Liver (tissue), 8 donors: ENCODE measurements at regions not wholly inside any gene's neighbourhood (a gene's known extent, or its start where the extent isn't known, plus 50 kb on each side); places are given as distances from the start of the nearest gene placed in this dataset.

ENCODE experiments used
- DNase-seq: peaks from one replicate; pipeline ENCODE4 v3.0.0-alpha.2; 2017; ENCODE audit warnings: low spot score
- H3K27ac ChIP-seq, 2 donors: one replicate each; pipeline ENCODE4 v1.7.0; 2013; ENCODE audit warnings: inconsistent platforms in 2 of 2, low read length in 2 of 2, control low read depth in 1 of 2, low read depth in 1 of 2, mild to moderate bottlenecking in 1 of 2
- H3K27me3 ChIP-seq, 4 donors: one replicate each; pipeline versions ENCODE4 v1.6.1 to v1.7.0; 2013; ENCODE audit warnings: low read length in 3 of 4, inconsistent platforms in 1 of 4, mild to moderate bottlenecking in 1 of 4, moderate library complexity in 1 of 4; ENCODE audit not compliant: control insufficient read depth in 4 of 4, insufficient read depth in 4 of 4
- H3K36me3 ChIP-seq, 4 donors: one replicate each; pipeline versions ENCODE4 v1.6.1 to v1.7.0; 2013; ENCODE audit warnings: low read length in 3 of 4, mild to moderate bottlenecking in 3 of 4, low read depth in 1 of 4, moderate library complexity in 1 of 4; ENCODE audit not compliant: control insufficient read depth in 4 of 4, insufficient read depth in 3 of 4
- H3K4me1 ChIP-seq, 4 donors: one replicate each; pipeline versions ENCODE4 v1.6.1 to v1.7.0; 2013; ENCODE audit warnings: low read length in 3 of 4, mild to moderate bottlenecking in 3 of 4, moderate library complexity in 1 of 4; ENCODE audit not compliant: control insufficient read depth in 4 of 4, insufficient read depth in 4 of 4
- H3K4me3 ChIP-seq, 3 donors: one replicate each; pipeline versions ENCODE4 v1.6.1 to v1.7.0; 2013; ENCODE audit warnings: low read length in 3 of 3, control low read depth in 1 of 3, low read depth in 1 of 3, mild to moderate bottlenecking in 1 of 3
- H3K9ac ChIP-seq, 2 donors: one replicate each; pipeline ENCODE4 v1.7.0; 2013; ENCODE audit warnings: low read length in 2 of 2, mild to moderate bottlenecking in 2 of 2, moderate library complexity in 2 of 2, control low read depth in 1 of 2, low read depth in 1 of 2
- H3K9me3 ChIP-seq, 4 donors: one replicate each; pipeline versions ENCODE4 v1.6.1 to v1.7.0; 2013; ENCODE audit warnings: low read length in 3 of 4; ENCODE audit not compliant: control insufficient read depth in 4 of 4
- EGR1 ChIP-seq, 2 donors: IDR thresholded peaks; 2 replicates each; pipeline ENCODE4 v1.6.1; 2016 to 2018; ENCODE audit warnings: antibody characterized with exemption in 2 of 2, low read depth in 2 of 2
- FOXA2 ChIP-seq: IDR thresholded peaks from 2 replicates; pipeline ENCODE4 v1.6.1; 2016; ENCODE audit warnings: antibody characterized with exemption
- GABPA ChIP-seq, 2 donors: IDR thresholded peaks in 1 of 2; conservative IDR thresholded peaks in 1 of 2; 2 replicates each; pipeline ENCODE4 v1.6.1; 2016; ENCODE audit warnings: antibody characterized with exemption in 2 of 2, mild to moderate bottlenecking in 1 of 2, moderate library complexity in 1 of 2
- HNF4A ChIP-seq, 2 donors: conservative IDR thresholded peaks; 2 replicates each; pipeline ENCODE4 v1.6.1; 2016; ENCODE audit warnings: antibody characterized with exemption in 2 of 2, mild to moderate bottlenecking in 2 of 2
- HNF4G ChIP-seq: IDR thresholded peaks from 2 replicates; pipeline ENCODE4 v1.6.1; 2016; ENCODE audit warnings: antibody characterized with exemption
- MAX ChIP-seq: IDR thresholded peaks from 2 replicates; pipeline ENCODE4 v1.6.1; 2016; ENCODE audit warnings: antibody characterized with exemption
- RAD21 ChIP-seq, 2 donors: IDR thresholded peaks; 2 replicates each; pipeline ENCODE4 v1.6.1; 2016; ENCODE audit warnings: antibody characterized with exemption in 2 of 2, mild to moderate bottlenecking in 2 of 2
- RXRA ChIP-seq, 2 donors: IDR thresholded peaks; 2 replicates each; pipeline ENCODE4 v1.6.1; 2017 to 2018; ENCODE audit warnings: antibody characterized with exemption in 2 of 2, mild to moderate bottlenecking in 1 of 2
- TAF1 ChIP-seq: conservative IDR thresholded peaks from 2 replicates; pipeline ENCODE4 v1.6.1; 2016; ENCODE audit warnings: antibody characterized with exemption, mild to moderate bottlenecking
- YY1 ChIP-seq: IDR thresholded peaks from 2 replicates; pipeline ENCODE4 v1.6.1; 2016; ENCODE audit warnings: antibody characterized with exemption, mild to moderate bottlenecking
- WGBS: extraction: QIAGEN DNeasy Blood & Tissue Kit; methylation state at CpG from one replicate; pipeline ENCODE4 v1.1.7; 2013; 5-methylcytosine and 5-hydroxymethylcytosine counted together
- TF ChIP-seq, protein P1 (sequence below): IDR thresholded peaks from 2 replicates; pipeline ENCODE4 v1.6.1; 2016; ENCODE audit warnings: antibody characterized with exemption
- TF ChIP-seq, protein P2 (sequence below): IDR thresholded peaks from 2 replicates; pipeline ENCODE4 v1.6.1; 2016; ENCODE audit warnings: antibody characterized with exemption
- TF ChIP-seq, protein P3 (sequence below): fragments of 150-350 bp; IDR thresholded peaks from 2 replicates; pipeline ENCODE4 v1.5.1; 2017; ENCODE audit warnings: improper control_type of control experiment, low read depth, low read length; ENCODE audit not compliant: missing input control
- donor health status: healthy.
- donor health status: healthy.
- donor health status: healthy.
- donor health status: healthy.
- donor health status: healthy.

- no peak for DNase-seq
- no peaks in the 10 kb centered on the region for H3K36me3 ChIP-seq
- H3K4me1 ChIP-seq, result no peaks in the 10 kb centered on the region
- H3K9ac ChIP-seq, result no peak overlapping the region
- no peak overlapping the region for H3K27ac ChIP-seq
- TF ChIP-seq GABPA (IDR thresholded peaks at IDR 0.05 in 1 of 2, conservative IDR thresholded peaks at IDR 0.05 in 1 of 2), result no peak
- H3K9me3 ChIP-seq, result no peaks in the 10 kb centered on the region
- no peaks in the 10 kb centered on the region for H3K27me3 ChIP-seq
- 54% methylated on average over 4 of the region's 4 CpGs for WGBS
- H3K4me3 ChIP-seq, result no peak overlapping the region
These were observed 972.3 kb downstream of the PCDH7 start for GRCh38 chr4:31692399-31692940.

DNA sequence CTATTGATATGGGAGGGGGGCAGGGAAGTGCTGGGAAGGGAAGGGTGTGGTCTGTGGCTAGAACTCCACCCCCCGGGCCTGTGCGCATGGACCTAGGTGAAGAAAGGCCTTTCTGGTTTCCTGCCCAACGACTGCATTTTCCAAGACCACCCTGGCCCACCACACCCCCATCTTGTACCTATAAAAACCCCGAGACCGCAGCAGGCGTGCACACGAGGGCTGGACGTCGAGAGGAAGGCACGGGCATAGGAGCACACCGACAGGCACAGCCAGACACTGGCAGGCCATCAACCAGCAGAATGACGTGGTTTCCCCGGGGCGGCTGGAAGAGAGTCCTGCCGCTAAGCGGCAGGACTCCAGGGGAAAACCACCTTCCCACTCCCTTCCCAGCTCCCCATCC is 981.1 kb downstream of the PCDH7 start:
- TF ChIP-seq FOXA2 (no peak), HNF4G (no peak)
- TF ChIP-seq, protein P1, sequence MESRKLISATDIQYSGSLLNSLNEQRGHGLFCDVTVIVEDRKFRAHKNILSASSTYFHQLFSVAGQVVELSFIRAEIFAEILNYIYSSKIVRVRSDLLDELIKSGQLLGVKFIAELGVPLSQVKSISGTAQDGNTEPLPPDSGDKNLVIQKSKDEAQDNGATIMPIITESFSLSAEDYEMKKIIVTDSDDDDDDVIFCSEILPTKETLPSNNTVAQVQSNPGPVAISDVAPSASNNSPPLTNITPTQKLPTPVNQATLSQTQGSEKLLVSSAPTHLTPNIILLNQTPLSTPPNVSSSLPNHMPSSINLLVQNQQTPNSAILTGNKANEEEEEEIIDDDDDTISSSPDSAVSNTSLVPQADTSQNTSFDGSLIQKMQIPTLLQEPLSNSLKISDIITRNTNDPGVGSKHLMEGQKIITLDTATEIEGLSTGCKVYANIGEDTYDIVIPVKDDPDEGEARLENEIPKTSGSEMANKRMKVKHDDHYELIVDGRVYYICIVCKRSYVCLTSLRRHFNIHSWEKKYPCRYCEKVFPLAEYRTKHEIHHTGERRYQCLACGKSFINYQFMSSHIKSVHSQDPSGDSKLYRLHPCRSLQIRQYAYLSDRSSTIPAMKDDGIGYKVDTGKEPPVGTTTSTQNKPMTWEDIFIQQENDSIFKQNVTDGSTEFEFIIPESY, result no peak
- TF ChIP-seq, protein P2, sequence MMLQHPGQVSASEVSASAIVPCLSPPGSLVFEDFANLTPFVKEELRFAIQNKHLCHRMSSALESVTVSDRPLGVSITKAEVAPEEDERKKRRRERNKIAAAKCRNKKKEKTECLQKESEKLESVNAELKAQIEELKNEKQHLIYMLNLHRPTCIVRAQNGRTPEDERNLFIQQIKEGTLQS, result no peak
- Histone ChIP-seq H3K4me3 (no peak overlapping the region), H3K9me3 (peaks cover 0 to 4% (median 0%) of the 10 kb centered on the region in 4 donors), H3K27me3 (no peaks in the 10 kb centered on the region), H3K36me3 (no peaks in the 10 kb centered on the region), H3K4me1 (no peaks in the 10 kb centered on the region), H3K27ac (no peak overlapping the region), H3K9ac (no peak overlapping the region)
- WGBS, result 89% methylated on average over 16 of the region's 16 CpGs
- DNase-seq, result no peak

DNA sequence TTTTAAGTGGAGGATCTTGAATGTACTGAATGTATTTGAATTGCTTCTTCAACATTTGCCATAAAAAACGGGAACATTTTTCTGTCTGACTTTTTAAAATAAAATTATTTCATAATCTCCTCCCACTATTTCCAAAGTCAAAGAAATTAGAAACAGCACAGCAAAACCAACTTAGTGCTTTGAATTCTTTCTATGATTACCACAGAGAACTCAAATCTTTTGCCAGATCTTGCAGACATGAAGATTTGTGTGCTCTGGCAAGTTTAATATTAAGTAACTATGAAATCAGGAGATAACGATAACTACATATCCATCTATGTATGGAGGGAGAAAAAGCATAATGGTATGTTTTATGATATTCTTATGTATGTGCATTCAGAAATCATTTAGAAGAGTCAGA is 982.2 kb downstream of the PCDH7 start:
- H3K9me3 ChIP-seq, result peaks cover 0 to 4% (median 0%) of the 10 kb centered on the region in 4 donors
- no peak for DNase-seq
- 75% methylated on average over 2 of the region's 2 CpGs for WGBS
- H3K4me1 ChIP-seq, result no peaks in the 10 kb centered on the region
- H3K27ac ChIP-seq, result no peak overlapping the region
- no peaks in the 10 kb centered on the region for H3K27me3 ChIP-seq
- TF ChIP-seq RXRA (IDR thresholded peaks at IDR 0.05) (no peak), FOXA2 (no peak), HNF4A (conservative IDR thresholded peaks at IDR 0.05) (no peak), TAF1 (no peak), GABPA (IDR thresholded peaks at IDR 0.05 in 1 of 2, conservative IDR thresholded peaks at IDR 0.05 in 1 of 2) (no peak), EGR1 (IDR thresholded peaks at IDR 0.05; ENCODE audit: low read depth in 2 of 2) (no peak), YY1 (no peak)
- TF ChIP-seq, protein P2, result no peak
- H3K9ac ChIP-seq, result no peak overlapping the region
- no peaks in the 10 kb centered on the region for H3K36me3 ChIP-seq
- no peak overlapping the region for H3K4me3 ChIP-seq

DNA sequence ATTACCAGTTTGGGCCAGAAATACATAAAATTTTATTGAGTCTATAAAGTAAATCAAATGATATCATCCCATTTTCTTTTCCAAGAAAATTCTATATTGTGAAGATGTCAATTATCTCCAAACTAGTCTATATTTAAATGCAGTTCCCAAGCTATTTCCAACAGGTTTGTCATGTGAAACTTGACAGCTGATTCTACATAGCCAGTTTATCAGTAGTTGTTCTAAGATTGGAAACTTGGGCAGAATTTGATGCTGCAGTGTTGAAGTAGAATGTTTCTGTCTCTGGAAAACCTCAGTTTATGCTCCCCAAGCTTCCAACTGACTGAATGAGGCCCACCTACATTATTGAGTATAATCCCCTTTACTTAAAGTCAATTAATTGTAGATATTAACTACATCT is 994.1 kb downstream of the PCDH7 start:
- Histone ChIP-seq H3K27ac (no peak overlapping the region), H3K4me1 (no peaks in the 10 kb centered on the region), H3K9ac (no peak overlapping the region), H3K4me3 (no peak overlapping the region), H3K36me3 (no peaks in the 10 kb centered on the region), H3K9me3 (no peaks in the 10 kb centered on the region), H3K27me3 (no peaks in the 10 kb centered on the region)
- no peak for DNase-seq
- TF ChIP-seq MAX (no peak), RAD21 (IDR thresholded peaks at IDR 0.05) (no peak)
- TF ChIP-seq, protein P3, sequence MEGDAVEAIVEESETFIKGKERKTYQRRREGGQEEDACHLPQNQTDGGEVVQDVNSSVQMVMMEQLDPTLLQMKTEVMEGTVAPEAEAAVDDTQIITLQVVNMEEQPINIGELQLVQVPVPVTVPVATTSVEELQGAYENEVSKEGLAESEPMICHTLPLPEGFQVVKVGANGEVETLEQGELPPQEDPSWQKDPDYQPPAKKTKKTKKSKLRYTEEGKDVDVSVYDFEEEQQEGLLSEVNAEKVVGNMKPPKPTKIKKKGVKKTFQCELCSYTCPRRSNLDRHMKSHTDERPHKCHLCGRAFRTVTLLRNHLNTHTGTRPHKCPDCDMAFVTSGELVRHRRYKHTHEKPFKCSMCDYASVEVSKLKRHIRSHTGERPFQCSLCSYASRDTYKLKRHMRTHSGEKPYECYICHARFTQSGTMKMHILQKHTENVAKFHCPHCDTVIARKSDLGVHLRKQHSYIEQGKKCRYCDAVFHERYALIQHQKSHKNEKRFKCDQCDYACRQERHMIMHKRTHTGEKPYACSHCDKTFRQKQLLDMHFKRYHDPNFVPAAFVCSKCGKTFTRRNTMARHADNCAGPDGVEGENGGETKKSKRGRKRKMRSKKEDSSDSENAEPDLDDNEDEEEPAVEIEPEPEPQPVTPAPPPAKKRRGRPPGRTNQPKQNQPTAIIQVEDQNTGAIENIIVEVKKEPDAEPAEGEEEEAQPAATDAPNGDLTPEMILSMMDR, result no peak
